Right lobe of liver (tissue), 4 donors: ENCODE measurements at regions not wholly inside any gene's neighbourhood (a gene's known extent, or its start where the extent isn't known, plus 50 kb on each side); places are given as distances from the start of the nearest gene placed in this dataset.

ENCODE experiments used
- CTCF ChIP-seq, 4 donors: fragments of 200-600 bp in 3 of 4; fragments of 450-650 bp in 1 of 4; IDR thresholded peaks; one replicate each; pipeline versions ENCODE4 v1.5.1 to v1.8.0; 2016 to 2022; ENCODE audit warnings: antibody characterized with exemption in 4 of 4, mild to moderate bottlenecking in 2 of 4
- POLR2A ChIP-seq: fragments of 450-650 bp; IDR thresholded peaks from one replicate; pipeline ENCODE4 v1.6.1; 2017; ENCODE audit warnings: antibody characterized with exemption, mild to moderate bottlenecking
- donor health status: DM: no; HTN: no; CAD: no.
- donor health status: DM: no; HTN: no; CAD: no.
- donor health status: DM: no; HTN: yes; CAD: no.

- TF ChIP-seq CTCF (IDR thresholded peaks at IDR 0.05), result no peak
- TF ChIP-seq POLR2A, result no peak
Measured at GRCh38 chr12:93219947-93220346, 157.8 kb upstream of the NUDT4 start.
